Stimulated activated CD4-positive, alpha-beta T cell treated with anti-CD3 and anti-CD28 coated beads, Interleukin-15, amount 100 ng/mL, for 24 hours (primary cell): ENCODE measurements at regions not wholly inside any gene's neighbourhood (a gene's known extent, or its start where the extent isn't known, plus 50 kb on each side); places are given as distances from the start of the nearest gene placed in this dataset.
"Not testable (repeated sequence)": the region's sequence is repeated elsewhere in the genome, so short reads cannot be mapped to it uniquely, and the experiment has no call there.

Source experiments
- DNase-seq: peaks from one replicate; pipeline ENCODE4 v3.0.0-alpha.2; 2020

DNA sequence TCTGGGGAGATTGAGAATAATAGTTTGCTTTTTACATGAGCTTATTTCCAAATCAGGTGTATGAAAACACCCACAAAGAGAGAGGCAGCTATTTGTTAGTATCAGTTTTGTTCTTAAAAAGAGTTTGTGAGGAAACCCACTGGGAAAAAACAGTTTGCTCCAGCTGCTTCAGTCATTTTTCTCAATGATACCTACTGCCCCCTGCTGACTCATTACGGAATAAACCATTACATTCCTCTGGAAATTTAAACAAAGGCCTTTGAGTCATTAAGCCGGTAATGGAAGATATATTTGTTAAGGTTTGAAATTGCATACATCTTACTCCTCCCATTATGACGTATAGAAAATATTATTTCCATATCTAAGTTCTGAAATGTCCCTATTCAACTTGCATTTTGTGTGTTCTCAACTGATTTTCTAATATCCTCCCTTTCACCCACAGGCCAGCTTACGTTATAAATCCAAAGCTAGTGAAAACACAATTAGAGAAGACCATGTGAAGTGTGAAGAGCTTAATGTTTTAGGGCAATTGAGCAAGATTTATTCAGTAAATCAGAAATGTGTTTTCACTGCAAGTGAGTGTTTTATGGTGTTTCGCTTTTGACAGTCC is 761.6 kb downstream of the DSC3 start:
- DNase-seq: no peak

GRCh38 chr18:30280186-30280585 is 762.4 kb downstream of the DSC3 start:
- no peak for DNase-seq

DNA sequence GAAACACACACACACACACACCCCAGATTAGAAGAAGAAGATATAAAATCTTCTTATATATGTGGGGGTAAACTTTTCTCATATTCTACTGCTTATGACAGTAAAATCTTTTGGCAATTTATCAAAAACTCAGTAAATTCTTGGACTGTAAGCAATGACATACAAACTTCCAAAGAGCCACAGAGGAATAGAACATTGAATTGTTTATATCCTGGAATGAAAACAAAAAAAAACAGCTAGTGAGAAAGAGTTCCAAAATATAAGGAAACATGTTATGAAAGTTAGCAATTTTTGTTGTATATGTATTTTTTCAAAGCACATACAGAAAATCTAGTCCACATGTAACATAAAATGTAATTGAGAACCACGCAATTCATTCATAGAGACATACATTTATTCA is 764.9 kb downstream of the DSC3 start:
- no peak for DNase-seq

DNA sequence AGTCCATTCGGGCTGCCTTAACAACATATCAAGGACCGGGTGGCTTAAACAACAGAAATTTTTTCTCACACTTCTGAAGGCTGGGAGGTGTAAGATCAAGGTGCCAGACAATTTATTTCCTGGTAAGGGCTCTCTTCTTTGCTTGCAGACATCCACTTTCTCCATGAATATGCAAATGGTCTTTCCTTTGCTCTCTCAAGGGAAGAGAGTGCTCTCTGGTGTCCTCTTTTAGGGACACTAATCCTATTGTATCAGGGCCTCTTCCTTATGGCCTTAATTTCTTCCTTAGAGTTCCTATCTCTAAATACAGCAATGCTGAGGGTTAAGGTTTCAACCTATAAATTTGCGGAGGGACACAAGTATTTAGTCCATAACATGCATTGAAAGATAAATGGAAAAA is 770.8 kb downstream of the DSC3 start:
- DNase-seq: no peak

DNA sequence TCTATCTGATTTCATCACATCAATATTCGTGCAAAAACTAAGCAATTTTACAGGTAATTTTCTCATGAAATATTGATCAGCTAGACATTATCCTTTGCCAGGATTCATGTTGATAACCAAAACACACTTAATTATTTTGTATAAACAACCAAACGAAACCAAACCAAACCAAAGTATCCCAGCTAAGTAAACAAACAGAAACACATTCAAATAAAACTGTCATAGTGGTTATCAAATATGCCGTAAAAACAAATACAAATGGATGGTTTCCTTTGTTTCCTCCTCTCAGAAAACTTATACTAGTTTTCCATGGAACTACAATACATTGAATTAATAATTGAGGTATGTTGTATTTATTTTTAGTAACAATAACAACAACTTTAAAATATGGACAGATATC is 777.4 kb downstream of the DSC3 start:
- DNase-seq: no peak

DNA sequence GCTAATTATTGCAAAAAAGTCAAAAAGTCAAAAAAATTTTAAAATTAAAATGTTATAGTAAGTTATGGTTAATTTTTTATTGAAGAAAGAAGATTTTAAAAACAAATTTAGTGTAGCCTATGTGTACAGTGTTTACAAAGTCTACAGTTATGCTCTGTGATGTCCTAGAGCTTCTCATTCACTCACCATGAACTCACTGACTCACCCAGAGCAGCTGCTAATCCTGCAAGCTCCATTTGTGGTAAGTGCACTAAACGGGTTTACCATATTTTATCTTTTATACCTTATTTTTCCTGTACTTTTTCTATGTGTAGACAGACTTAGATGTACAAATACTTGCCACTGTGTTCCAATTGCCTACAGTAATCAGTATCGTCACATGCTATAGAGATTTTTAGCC is 788.2 kb downstream of the DSC3 start:
- DNase-seq: no peak

DNA sequence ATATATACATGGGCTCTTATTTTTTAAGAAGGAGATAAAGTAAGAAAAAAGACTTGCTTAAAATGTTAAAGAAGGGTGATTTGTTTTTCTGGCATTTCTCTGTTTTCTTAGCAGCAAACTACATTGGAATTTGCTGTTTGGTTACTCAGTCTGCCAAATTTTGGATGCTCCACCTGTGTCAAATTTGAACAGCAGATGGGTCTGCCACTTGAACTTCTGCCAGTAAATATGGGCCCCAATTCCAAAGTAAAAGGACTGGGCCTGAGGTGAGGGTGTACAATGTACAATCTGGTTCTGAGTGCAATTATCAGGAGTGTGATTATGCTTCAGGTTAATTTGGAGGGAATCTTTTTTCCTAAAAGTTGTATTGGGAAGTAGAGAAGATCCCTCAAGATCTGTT is 794.5 kb downstream of the DSC3 start:
- no peak for DNase-seq

DNA sequence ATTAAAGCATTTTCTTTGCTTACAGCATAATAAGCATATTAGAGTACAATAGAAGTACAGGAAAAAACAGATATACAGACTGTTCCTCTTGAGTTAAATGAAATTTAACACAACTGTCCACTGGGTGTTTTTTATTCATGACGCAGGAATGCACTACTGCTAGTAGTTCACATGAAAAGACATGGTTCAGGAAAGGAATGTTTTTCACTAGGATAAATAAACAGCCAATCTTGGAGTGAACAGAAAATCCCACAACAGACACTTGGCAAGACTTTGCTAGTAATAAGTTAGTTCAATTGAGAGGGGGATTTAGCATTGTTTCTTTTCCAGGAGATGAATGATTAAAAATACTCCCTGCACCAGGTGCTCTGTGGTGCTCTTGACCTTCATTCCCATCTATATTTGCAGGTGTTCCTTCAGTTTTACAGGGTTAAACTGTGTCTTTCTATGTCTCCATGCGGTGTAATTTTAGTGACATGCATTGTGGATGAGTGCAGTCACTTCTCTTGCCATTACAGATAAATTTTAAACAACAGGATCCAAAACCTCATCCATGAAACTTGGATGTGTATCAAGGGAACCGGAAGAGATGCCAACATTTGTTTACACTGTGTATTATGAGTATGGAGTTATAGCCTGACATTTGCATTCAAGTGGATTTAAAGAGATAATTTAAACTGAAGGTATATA is 796.6 kb downstream of the DSC3 start:
- DNase-seq: no peak

DNA sequence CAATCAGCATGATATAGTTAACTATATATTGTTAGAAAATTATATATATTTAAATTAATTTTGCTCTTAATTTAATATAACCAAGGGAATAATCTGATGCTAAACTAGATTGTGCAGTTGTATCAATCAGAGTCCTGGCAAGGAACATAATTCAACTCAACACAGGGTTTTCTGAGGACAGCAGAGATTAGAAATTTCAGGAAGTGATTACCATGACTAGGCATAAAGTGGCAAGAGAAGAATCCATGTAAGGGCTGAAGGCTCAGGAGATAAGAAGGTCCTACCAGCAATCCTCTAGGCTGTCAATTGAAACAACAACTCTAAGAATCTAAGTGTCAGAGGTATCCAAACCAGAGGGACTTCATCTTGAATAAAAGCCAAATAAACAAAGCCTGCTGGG is 807.8 kb downstream of the DSC3 start:
- DNase-seq: no peak

GRCh38 chr18:30211112-30211511 is 831.4 kb downstream of the DSC3 start:
- DNase-seq: no peak

GRCh38 chr18:30208546-30208945 is 834.0 kb downstream of the DSC3 start:
- no peak for DNase-seq

GRCh38 chr18:30192216-30192615 is 850.3 kb downstream of the DSC3 start:
- DNase-seq: no peak

- no peak for DNase-seq
These were observed 856.3 kb downstream of the DSC3 start for GRCh38 chr18:30186245-30186644.

DNA sequence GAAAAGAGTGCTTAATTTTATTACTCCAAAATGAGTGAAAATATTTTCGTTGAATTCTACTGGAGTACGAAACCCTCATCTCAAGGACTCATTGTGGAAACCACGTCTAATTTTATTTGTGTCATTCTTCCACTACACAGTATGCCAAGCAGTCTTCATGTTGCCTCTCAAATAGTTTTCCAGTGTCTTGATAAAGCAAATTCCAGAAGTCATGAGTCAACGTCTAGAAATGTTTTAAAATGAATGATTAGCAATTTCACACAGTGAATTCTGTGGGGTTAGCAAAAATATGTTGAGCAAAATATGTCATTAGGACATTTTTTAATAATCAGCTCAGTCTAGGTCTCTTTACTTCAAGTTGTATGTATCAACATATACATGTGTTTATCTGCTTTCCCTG is 865.5 kb downstream of the DSC3 start:
- no peak for DNase-seq

- DNase-seq: no peak
These were observed 866.8 kb downstream of the DSC3 start for GRCh38 chr18:30175621-30176225.

DNA sequence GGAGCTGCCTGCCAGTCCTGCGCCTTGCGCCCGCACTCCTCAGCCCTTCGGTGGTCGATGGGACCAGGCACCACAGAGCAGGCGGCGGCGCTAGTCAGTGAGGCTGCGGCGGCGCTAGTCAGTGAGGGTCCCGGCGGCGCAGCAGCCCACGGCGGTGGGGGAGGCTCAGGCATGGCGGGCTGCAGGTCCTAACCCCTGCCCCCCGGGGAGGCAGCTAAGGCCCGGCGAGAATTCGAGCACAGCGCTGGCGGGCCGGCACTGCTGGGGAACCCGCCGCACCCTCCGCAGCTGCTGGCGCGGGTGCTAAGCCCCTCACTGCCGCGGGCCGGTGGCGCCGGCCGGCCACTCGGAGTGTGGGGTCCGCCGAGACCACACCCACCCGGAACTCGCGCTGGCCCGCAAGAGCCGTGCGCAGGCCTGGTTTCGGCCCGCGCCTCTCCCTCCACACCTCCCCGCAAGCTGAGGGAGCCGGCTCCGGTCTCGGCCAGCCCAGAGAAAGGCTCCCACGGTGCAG is 867.4 kb downstream of the DSC3 start:
- no peak for DNase-seq

- no peak for DNase-seq
These were observed 879.0 kb downstream of the DSC3 start for GRCh38 chr18:30163573-30163972.

DNA sequence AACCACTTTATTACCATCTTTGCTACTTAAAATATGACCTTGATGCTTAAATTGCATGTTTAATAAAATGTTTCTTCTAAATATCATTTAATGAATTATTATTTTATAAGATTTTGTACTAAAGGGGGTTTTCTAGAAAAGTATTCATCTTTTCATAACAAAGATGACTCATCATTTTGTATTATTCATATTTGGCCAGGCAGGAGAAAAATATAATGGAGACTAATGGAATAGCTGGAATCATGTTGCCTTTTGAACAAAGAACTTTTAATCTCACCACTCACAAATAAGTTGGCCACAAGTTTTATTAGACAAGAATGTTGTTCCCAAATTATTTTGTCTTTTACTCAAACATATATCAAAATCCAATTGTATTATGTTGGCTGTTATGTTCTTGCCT is 882.4 kb downstream of the DSC3 start:
- DNase-seq: no peak

DNA sequence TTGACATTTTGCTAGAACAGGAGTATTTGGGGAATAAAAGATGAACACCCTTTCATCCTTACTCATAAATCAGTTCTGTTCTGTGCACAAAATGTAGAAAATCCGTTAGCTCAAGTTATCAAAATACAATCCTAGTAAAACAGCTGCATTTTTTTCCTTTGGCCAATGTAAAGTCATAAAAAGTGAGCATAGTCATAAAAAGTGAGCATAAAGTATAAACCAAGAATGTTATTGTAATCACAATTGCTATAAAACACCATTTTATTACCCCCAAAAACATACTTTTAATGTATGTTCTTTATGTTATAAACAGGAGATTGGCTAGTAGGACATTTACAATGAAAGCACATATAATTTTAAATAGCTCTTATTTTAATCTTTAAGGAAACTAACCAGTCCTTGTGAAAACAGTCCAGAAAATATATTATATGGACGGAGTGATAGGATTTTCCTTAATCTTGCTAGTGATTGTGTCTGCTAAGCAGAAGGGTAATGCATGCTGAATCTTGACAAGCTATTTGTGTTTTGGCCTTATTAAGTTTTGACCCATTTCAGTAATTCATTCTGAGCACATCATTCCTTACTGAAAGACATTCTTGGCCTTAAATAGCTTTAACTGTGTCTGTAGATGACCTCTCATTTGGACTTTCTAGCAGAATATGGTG is 891.8 kb downstream of the DSC3 start:
- DNase-seq: no peak

GRCh38 chr18:30149585-30149984 is 893.0 kb downstream of the DSC3 start:
- DNase-seq: no peak

GRCh38 chr18:30142870-30143269 is 899.7 kb downstream of the DSC3 start:
- no peak for DNase-seq

DNA sequence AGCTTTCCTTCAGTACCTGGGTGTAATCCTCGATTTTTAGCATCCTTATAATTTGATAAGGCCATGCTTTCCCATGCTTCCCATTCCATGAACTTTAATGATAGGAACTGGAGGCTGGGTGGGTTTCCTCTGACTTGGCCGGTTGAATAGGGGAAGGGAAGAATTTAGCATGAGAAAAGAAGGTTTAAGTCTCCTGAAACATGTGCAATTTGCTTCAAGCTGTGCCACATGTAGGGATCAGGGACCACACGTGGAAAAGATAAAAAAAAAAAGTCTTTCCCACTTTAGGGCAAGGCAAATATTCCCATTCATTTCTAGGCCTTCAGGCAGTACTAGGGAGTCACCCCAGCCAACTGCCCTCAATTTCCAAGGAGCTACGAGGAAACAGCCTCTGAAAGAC is 900.3 kb downstream of the DSC3 start:
- DNase-seq: no peak

DNA sequence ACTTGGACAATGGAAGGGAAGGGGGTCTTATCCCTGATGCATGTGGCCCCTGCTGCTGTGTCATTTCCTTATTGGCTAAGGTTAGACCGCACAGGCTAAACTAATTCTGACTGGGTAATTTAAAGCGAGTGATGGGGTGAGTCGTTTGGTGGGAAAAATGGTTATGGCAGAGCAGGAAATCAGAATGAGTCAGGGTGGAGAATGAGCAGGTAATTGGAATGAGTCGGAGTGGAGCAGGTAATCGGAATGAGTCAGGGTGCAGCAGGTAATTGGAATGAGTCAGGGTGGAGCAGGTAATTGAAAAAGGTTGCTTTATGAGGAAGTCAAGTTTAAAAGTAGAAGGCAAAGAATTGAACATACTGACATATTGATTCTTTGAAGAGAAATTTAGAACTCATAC is 901.0 kb downstream of the DSC3 start:
- not testable (repeated sequence) for DNase-seq
